SIG-M5 (cell line): ENCODE measurements at regions not wholly inside any gene's neighbourhood (a gene's known extent, or its start where the extent isn't known, plus 50 kb on each side); places are given as distances from the start of the nearest gene placed in this dataset.

ENCODE experiments used
- DNase-seq: peaks from one replicate; lab custom pipeline; 2025; lab: John Stamatoyannopoulos, UW

DNA sequence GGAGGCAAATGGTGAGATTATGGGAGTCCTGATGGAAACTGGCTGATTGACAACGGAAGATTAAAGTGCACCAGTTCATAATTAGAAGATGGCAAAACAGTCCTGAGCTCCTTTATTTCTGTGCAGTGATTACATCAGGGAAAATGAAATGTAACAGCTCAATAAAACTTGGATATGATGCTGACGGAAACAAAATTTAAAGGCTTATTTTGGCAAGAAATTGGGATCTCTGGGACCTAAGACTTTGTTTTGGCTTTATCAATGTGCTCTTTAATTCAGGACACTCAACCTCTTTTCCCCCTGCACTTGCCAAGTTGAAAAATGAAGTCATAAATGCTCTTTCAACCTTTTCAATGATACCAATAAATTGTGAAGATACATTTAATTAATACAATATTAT lies 226.8 kb downstream of the C6orf118 start:
- DNase-seq, result no peak

DNA sequence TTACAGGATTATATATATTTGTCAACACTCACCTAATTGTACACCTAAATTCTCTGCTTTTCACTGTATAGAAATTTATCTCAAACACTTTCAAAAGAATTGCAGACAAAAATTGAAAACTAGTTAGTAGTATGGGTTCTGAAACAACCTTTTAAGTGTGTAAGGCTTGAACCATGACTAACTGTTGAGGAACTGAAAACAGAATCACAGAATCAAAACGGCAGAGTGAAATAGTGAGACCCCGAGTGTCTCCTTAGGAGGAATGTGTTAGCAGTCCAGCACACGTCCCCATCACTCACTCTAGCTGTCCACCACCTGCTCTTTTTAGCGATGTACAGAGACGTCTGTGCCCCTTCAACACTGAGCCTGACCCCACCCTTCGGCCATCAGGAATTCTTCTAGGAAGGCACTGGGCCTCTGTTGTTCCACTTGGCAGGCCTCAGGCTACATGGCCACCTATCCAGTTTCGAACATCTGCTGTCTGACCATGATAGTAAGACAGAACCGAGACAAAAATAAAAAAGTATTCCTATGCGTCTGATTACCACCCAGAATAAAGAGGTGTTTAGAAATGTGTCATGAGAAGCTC lies 227.4 kb downstream of the C6orf118 start:
- DNase-seq, result no peak

DNA sequence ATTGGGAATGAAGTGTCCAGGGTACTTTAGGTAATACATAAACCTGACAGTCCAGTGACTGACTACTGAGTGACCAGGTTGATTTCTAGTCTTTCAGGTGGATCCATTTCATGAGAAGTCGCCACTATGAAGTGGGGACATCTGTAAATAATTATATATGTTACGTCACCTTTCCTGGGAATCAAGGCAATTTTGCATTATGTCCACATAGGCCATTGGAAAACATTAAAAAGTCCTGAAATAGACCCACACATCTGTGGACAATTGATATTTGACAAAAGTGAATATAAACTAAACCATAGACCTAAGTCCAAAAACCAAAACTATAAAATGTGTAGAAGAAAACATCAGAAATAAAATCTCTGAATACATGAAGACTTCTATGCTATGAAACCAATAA lies 231.5 kb downstream of the C6orf118 start:
- DNase-seq, result no peak

DNA sequence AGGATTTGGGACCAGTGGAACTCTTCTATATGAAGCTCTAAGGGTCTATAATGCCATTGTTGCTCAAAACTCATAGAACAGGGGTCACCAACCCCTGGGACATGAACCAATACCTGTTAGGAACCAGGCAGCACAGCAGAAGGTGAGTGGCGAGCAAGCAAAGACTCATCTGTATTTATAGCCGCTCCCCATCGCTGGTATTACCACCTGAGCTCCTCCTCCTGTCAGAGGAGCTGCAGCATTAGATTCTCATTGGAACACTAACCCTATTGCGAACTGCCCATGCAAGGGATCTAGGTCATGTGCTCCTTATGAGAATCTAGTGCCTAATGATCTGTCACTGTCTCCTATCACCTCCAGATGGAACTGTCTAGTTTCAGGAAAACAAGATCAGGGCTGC lies 237.5 kb downstream of the C6orf118 start:
- no peak for DNase-seq

DNA sequence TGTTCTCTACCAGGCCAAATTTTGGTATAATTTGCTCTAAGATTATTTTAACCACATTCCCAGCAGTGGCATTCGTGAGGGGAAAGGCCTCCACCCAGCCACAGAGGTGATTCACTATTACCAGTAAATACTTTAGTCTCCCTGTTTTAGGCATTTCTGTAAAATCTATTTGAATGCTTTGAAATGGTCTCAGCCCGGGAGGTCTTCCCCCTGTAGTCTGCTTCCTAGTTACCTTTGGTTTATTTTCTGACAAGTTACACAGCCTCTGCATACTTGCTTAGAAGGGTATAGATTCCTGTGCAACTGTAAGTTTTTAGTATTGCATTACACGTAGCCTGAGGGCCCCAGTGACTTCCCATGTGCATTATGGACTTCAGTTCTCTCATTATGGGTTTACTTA lies 248.7 kb downstream of the C6orf118 start:
- no peak for DNase-seq

DNA sequence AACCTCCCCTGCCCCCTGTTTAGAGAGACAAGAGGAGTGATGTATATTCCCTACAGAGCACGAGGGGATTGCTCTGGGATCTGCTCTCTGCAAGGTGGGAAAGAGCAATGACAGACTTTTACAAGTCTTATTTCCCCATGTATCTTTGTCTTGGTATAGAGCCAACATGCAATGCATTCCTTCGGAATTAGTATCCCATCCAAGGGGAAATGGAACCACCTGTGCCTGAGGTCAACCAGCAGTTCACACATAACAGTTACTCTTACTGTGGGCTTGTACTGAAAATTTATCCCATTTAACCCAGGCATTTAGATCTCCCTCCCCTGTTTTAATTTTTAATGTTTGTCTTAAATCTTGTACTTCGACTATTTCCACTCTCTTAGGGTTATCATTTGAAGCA lies 250.4 kb downstream of the C6orf118 start:
- no peak for DNase-seq

DNA sequence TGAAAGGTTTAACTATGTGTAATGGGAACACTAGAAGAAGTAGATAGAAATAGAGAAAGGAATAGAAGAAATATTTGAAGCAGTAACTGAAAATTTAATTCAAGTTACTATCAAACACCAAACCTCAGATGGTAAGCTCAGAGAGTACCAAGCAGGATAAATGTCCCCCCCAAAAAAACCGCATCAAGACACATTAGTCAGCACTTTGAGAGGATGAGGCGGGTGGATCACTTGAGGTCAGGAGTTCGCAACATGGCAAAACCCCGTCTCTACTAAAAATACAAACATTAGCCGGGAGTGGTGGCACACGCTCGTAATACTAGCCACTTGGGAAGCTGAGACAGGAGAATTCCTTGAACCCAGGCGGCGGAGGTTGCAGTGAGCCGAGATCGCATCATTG lies 253.1 kb downstream of the C6orf118 start:
- no peak for DNase-seq

DNA sequence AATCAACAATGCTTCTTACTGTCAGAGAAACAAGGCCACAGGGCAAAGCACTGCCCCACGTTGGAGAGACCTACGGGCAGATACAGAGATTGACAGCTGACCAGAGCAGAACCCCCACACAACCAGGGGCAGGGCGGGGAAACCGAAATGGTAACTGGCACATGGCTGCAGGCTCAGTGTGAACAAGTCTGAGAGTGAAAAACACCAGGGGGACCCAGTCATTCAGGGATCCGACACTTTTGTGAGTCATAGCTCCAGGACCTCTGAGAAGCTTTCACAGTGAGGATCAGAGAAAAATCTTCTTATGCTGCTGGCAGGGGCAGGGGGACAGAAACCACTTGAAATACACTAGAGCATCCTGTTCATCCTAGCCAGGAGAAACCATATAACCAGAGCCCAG lies 254.2 kb downstream of the C6orf118 start:
- DNase-seq, result no peak

DNA sequence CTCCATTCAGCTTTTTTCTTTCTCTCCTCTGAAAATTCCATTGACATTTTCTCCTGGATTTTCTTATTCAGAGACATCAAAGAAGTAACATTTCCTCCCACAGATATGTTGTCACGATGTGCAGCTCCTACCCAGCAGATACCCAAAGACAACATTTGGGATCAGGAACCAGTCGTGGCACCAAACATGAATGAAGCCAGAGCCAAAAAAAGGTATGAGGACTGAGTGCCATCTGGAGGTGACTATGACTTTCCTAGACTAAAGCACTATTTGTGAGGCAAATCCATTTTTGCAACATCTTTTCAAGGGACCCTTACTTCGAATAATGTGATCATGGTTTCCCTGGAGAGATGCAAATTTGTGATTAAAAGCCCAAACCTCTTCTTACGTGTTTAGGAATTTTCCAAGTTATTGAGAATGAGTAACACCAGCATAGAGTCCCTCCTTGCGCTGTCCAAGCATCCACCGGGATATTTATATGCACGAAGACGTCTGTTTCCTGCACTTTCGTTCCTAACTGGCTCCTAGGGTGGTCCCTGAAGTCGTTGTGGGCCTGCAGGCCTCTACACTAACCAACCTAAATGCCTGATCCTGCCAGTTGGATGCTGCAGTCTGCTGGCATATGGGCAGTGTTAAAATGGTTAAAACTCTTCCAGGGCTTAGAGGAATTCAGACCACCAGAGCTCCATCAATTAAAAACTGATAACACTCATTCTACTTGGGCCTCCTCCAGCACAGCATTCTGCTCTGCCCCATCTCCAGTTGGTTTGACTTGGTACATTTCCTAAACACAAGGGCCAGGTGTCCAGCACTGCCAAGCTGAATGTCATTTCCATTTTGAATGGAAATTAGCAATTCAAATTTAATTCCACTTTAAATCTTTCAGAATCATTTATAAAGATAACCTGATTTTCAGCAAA lies 256.6 kb downstream of the C6orf118 start:
- no peak for DNase-seq

DNA sequence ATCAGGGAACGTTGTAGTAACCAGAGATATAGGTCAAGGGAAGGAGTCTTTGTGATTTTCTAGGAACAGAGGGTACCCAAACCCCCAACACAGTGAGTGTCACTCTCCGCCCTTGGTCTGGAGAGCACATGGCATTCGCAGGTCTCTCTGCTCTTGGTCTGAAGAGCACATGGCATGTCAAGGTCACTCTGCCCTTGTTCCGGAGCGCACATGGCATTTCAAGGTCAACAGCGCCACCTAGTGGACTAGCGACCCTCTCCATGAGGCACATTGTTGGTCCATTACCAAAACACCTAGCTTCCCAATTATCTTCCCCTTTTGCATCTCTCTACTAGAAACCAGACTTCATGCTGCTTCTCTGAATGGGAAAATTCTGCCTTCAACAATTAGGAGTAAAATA lies 260.0 kb downstream of the C6orf118 start:
- no peak for DNase-seq

DNA sequence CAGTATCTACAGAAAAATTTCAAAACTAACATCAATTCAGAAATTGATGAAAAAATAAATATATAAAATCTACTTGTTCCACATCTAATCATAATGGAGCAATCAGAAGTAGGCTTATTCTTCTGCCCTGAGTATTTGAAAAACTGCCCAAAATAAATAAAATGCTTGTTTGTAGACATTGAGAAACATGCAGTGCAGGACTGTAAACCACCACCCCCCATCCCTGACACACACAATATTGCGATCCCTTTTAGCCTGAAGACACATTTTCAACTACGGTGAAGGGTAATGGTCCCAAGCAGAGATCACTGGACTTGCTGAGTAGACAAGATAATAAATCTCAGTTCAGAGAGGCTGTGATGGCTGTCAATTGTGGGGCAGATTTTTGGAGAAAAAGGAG lies 261.5 kb downstream of the C6orf118 start:
- DNase-seq, result no peak

DNA sequence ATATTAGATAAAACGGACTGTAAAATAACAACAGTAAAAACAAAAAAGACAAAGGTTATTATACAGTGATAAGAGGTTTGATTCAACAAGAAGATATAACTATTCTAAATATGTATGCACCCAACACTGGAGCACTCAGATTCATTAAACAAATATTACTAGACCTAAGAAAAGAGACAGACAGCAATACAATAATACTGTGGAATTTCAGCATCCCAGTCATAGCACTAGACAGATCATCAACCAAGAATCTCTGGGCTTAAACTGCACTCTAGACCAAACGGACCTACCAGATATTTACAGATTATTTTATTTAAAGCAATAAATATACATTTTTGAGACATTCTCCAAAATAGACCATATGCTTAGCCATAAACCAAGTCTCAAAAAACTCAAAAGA lies 263.8 kb downstream of the C6orf118 start:
- no peak for DNase-seq

DNA sequence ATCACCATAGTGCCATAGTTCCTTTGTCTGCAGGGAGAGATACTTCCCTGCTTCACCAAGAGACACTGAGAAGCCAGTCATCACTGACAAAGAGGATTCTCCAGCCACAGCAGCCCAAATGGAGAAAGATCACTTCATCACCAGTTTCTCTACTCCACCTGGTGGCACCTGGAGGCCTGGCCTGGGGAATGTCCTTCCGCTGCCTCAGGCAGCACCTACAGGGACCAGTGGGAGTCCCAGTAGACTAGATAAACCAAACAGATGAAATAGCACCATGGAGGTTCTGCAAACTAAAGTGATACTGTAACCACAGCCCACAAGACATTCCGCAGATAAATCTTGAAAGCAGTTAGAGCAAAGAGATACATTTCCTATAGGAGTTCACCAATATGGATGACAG lies 266.5 kb downstream of the C6orf118 start:
- no peak for DNase-seq

DNA sequence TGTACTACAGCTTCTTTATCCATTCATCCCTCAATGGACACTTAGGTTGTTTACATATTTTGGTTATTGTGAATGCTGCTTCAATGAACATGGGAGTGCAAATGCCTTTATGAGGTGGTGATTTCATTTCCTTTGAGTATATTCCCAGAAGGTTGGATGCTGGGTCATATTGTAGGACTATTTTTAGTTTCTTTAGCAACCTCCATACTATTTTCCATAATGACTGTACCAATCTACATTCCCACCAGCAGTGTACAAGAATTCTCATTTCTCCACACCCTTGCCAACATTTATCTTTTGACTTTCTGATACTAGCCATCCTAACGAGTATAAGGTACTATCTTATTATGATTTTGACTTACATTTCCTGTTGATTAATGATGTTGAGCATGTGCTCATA lies 269.0 kb downstream of the C6orf118 start:
- no peak for DNase-seq

DNA sequence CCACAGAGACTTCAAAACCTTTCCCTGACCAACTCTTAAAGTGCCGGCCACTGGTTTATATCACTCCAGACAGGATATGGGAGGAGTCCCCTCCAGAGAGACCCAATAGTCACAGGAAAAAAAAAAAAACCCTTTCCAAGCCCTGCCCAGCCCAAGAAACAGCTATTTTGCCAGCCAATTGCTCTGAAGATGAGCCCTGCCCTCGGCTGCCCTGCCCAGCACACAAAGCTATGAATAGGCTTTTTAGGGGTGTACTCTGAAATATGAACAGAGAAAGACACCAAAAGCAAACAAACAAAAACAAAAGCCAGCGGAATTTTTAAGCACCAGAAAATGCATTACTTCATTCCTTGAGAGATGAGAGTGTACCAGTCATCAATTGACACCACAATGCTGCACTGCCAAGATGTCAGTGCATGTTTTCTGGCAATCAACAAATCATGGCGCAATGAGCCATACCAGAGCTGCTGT lies 275.1 kb downstream of the C6orf118 start:
- no peak for DNase-seq

DNA sequence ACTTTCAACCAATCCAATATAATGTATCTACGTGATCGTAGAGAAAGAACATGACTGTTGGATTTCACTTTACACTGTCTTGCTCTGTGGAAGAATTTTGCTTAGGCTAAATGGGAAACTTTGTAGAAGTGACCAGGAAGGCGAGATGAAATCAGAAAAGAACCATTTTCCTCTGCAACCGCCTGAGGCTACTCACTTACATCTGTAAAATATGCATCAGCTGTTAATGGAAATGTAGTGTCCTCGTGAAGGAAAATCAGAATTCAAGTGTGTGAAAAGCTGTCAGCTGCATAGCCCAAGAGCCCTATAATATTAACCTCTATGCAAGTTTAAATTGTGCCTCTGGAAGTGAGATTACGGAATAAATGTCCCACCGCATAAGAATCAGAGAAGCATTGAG lies 277.9 kb downstream of the C6orf118 start:
- DNase-seq, result no peak

DNA sequence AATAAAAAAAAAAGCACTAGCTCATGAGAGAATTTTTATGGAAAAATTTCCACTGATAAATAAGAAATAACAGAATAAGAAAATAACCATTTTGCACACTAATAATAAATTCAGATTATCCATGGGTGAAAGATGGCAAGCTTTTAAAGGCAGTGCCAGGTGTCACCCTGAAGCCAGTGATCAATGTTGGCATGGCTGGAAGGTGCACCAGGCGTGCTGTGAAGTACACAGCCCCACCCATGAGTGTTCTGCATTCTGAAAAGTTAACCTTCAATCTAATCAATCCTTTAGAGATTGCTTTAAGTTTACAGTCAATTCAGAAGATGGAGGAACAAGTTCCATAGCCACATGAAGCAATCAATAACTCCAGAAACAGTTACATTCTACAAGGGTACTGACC lies 284.4 kb downstream of the C6orf118 start:
- no peak for DNase-seq

DNA sequence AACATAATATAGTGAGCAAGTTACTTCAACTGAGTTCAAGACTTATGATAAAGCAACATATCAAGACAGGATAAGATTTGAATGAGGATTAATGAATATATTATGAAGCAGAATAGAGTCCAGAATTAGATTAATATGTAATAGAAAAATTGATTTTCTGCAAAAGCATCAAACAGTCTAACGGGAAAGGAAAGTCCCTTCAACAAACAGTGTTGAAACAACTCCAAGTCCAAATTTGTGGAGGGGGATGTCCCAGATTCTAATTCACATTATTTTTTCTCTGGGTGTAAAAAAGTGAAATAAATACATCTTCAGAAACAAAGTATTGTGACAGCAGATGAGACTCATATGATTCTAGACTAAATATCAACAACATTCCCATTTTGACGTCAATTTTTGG lies 289.7 kb downstream of the C6orf118 start:
- DNase-seq, result no peak

DNA sequence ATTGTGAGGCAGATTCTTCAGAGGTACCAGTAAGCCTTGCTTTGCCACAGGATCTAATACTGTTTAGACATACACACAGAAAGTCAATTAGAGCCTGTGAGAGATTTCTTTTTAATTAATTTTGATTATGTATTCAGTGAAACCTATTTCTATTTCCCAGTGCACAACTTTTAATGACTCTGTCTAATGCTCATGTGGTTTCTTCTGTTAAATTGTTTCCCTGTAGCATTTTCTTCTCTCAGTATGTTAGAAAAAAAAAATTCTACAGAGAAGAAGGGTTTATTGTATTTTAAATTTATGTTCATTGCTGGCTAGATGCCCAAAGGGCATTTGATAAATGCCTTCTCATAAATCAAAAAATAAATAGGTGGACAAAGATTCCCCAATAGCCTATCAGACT lies 293.7 kb downstream of the C6orf118 start:
- no peak for DNase-seq

DNA sequence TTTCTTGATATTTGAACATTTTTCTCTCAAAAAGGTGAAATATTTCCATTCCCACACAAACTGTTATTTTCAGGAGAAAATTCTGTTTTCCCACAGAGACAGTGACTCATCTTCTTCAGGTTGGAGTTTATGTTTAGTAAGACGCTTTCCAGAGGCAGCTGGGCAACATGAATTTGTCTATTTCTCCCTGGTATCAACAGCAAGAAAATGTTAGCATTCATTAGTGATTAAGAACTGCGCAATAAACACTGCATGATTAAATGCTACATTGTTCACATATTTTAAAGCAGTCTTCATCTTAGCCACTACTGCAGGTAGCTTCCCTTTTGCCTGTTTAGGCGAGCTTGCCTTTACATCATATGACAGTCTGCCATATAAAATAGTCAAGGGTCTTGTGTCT lies 295.7 kb downstream of the C6orf118 start:
- no peak for DNase-seq

DNA sequence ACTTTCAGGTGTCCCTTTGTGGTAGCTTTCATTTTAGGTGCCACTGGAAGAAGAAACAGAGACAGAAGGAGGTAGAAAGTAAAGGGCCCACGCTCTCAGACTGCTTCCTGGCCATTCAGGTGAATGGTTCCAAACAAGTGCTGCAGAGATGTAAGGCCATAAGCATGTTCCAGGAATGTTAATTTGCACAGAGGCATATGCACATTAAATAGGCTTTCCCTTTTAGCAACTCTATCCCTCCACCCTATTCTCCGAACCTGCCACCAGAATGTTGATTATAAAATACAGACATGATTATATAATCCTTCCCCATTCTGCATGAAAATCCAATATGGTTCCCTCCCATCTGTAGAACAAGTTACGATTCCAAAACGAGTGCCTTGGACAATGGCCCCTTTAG lies 297.2 kb downstream of the C6orf118 start:
- DNase-seq, result no peak

DNA sequence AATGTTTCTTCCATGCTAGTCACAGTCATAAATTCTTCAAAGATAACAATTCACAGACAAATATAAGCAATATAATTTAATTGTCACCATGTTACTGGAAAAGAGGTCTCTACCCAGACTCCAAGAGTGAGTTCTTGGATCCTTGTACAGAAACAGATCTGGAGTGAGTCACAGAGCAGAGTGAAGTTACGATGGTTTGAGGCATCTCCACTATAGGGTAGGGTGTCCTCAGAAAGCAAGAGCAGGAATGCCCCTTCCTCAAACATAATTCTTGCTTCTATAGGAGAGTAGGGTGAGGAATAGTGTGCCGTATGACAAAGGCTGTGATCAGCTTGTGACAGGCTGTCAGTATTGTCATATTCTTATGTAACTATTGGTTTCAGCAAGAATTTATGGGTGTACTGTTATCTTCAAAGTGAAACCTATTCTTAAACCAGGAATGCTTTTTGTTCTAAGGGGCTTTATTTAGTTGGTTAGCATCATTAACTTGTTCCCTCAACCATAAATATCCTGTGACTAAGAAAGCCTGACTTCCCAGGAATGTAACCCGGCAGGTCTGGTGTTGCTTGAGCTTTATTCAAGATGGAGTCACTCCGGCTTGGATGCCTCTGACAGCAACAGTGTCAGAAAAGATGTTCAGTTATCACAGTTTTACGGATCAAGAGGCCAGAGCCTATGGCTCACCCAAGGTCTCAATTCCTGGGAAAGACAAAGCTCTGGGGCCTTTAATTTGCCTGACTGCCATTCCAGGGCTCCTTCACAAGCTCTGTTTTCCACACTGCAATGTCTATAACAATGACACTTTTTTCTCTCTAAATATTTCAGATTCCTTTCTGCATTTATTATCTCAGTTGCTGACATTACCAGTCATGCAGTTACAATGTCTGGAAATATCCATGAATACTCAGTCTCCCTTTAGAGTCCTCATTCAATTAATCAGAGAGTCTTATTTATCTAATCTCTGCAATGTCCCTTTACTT lies 298.6 kb downstream of the C6orf118 start:
- no peak for DNase-seq
